ENCODE measurements at regions not wholly inside any gene's neighbourhood (a gene's known extent, or its start where the extent isn't known, plus 50 kb on each side); places are given as distances from the start of the nearest gene placed in this dataset.

DNA sequence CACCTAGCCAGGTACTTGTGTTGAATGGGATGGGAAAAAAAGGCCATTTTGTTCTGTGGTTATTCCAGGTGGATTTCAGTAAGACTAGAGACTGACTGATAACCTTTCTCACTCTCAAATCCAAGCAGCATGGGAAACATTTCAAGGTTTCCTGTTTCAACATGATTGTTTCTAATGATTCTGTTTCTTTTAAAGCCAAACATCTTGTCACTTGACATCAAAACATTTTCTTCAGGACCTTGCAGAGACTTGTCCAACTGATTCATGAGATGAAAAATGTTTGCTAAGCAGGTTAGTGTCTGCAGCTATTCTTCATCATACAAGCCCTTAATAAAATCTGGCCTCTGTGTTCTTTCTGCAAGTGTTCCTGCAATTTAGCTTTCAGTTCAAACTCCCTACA lies 456.5 kb upstream of the CWC22 start:
- TF ChIP-seq, protein P1, sequence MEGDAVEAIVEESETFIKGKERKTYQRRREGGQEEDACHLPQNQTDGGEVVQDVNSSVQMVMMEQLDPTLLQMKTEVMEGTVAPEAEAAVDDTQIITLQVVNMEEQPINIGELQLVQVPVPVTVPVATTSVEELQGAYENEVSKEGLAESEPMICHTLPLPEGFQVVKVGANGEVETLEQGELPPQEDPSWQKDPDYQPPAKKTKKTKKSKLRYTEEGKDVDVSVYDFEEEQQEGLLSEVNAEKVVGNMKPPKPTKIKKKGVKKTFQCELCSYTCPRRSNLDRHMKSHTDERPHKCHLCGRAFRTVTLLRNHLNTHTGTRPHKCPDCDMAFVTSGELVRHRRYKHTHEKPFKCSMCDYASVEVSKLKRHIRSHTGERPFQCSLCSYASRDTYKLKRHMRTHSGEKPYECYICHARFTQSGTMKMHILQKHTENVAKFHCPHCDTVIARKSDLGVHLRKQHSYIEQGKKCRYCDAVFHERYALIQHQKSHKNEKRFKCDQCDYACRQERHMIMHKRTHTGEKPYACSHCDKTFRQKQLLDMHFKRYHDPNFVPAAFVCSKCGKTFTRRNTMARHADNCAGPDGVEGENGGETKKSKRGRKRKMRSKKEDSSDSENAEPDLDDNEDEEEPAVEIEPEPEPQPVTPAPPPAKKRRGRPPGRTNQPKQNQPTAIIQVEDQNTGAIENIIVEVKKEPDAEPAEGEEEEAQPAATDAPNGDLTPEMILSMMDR (IDR thresholded peaks at IDR 0.05; ENCODE audit: borderline replicate concordance, control extremely low read depth, extremely low read depth, insufficient read depth, missing control alignments), result no peak
- in situ Hi-C loops (cut with MboI; ENCODE audit: low sequenced_read_pairs, unreplicated experiment), result no loop called here
- DNase-seq (ENCODE audit: low spot score), result no peak

DNA sequence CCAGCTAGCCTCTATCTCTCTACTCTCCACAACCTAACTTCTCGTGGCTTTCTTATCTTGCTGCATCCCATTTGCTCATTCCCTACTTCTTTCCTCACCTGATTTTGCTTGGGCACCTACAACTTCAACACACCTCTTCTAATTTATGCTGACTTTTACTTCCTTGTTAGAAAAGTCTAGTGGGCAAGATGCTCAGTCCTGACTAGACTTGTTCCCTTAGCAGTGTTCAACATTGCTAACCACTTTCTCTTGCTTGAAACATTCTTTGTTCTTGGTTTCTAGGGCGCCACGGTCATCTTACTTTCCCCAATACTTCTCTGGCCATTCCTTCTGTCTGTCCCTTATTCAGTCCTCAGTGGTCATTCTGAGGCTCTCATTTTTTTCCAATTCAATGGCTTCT lies 454.7 kb upstream of the CWC22 start:
- TF ChIP-seq, protein P1 (IDR thresholded peaks at IDR 0.05; ENCODE audit: borderline replicate concordance, control extremely low read depth, extremely low read depth, insufficient read depth, missing control alignments), result no peak
- in situ Hi-C loops (cut with MboI; ENCODE audit: low sequenced_read_pairs, unreplicated experiment), result no loop called here
- DNase-seq (ENCODE audit: low spot score), result no peak

DNA sequence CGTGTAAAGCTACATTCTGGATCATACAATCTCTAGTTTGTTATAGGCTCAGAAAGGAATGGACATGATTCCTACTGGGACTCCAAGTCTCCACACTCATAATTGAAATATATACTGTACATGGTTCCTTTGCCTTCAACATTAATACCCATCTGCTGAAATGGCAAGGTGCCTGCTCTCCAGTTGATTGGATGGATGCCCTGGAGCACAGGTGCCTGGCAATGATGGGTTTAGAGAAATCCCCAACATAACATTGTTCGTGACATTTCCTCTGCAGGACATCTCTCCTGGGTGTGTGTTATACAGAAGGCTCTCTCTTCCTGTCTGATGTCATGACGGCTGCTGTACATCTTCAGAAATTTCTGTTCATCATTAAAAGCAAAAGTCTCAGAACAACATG lies 449.7 kb upstream of the CWC22 start:
- in situ Hi-C loops (cut with MboI; ENCODE audit: low sequenced_read_pairs, unreplicated experiment), result no loop called here
- TF ChIP-seq, protein P1 (IDR thresholded peaks at IDR 0.05; ENCODE audit: borderline replicate concordance, control extremely low read depth, extremely low read depth, insufficient read depth, missing control alignments), result no peak
- no peak for DNase-seq (ENCODE audit: low spot score)

DNA sequence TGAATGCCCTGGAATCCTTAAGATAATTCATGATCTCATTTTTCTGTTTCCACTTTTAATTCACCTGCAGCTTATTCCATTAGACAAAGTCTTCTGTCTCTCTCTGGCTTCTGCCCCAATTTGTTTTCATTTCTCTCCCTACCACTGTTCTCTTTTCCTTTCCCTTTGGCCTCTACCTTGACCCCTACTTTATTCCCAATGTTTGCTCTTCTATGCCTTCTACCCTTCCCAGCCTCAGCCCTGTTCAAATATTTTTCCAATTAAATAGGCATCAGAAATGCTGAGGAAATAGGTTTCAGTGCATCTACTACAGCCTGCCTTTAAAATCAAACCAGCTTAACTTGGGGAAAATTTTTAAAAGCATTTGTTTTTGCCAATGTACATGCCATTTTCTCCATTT lies 443.7 kb upstream of the CWC22 start:
- no peak for DNase-seq (ENCODE audit: low spot score)
- TF ChIP-seq, protein P1 (IDR thresholded peaks at IDR 0.05; ENCODE audit: borderline replicate concordance, control extremely low read depth, extremely low read depth, insufficient read depth, missing control alignments), result no peak
- in situ Hi-C loops (cut with MboI; ENCODE audit: low sequenced_read_pairs, unreplicated experiment), result no loop called here

DNA sequence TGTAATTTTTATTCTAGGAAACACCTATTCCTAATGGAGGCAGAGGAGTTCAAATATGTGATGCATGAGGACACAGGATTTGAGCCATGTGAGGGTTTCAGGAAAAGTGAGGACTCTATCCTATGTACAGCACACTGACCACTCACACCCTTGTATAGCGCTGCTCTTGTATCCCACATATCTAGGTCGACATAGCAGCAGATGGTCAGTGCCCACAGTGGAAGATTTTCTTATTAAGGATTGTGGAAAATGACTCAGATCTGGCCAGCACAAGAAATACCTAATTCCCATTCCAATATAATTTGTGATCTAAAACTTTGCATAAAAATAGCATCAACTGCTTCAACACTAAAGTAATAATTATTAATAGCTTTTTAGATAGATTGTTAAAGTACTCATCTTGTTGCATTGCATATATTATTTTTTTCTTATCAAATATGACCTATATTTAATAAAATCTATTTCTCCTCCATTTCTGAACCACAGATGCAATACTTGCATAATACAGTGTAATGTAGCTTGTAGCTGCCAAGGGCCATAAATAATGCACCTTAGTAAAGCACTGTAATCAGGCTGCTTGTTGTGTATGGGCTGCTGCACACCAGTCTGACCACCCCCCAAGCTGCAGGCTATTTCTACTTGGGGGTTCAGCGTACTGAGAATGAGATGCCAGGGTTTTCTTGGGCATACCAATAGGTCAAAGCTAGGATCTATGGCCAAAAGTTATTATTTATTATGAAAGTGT lies 442.2 kb upstream of the CWC22 start:
- in situ Hi-C loops (cut with MboI; ENCODE audit: low sequenced_read_pairs, unreplicated experiment), result no loop called here
- no peak for DNase-seq (ENCODE audit: low spot score)
- TF ChIP-seq, protein P1 (IDR thresholded peaks at IDR 0.05; ENCODE audit: borderline replicate concordance, control extremely low read depth, extremely low read depth, insufficient read depth, missing control alignments), result no peak

DNA sequence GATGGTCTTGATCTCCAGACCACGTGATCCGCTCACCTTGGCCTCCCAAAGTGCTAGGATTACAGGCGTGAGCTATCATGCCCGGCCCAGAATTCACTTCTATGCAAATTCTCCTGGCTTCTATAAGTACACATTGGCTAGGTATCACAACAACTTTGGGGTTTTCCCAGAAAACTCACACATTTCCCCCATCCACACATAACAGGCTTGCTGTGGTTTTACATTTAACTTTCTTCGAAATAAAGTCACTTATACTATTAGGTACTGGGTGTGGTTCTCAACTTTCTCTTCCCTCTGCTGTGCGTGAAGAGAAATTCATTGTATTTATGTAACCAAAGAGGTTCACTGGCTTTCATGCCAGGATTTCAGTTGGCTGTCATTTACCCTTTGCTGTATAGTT lies 439.4 kb upstream of the CWC22 start:
- no peak for DNase-seq (ENCODE audit: low spot score)
- TF ChIP-seq, protein P1 (IDR thresholded peaks at IDR 0.05; ENCODE audit: borderline replicate concordance, control extremely low read depth, extremely low read depth, insufficient read depth, missing control alignments), result no peak
- in situ Hi-C loops (cut with MboI; ENCODE audit: low sequenced_read_pairs, unreplicated experiment), result no loop called here

Data from GM13976 (cell line).